Ascending aorta (tissue), 2 donors: ENCODE measurements at regions not wholly inside any gene's neighbourhood (a gene's known extent, or its start where the extent isn't known, plus 50 kb on each side); places are given as distances from the start of the nearest gene placed in this dataset.

ENCODE experiments used
- DNase-seq, 2 donors: peaks; one replicate each; pipeline ENCODE4 v3.0.0-alpha.2; 2019; ENCODE audit warnings: low spot score in 2 of 2
- H3K27ac ChIP-seq, 2 donors: fragments of 200-600 bp; sonication (generic); one replicate each; pipeline ENCODE4 v1.5.1; 2016 to 2017; ENCODE audit warnings: mild to moderate bottlenecking in 1 of 2
- H3K27me3 ChIP-seq: fragments of 200-600 bp; sonication (generic); one replicate; pipeline ENCODE4 v1.5.1; 2017
- H3K36me3 ChIP-seq, 2 donors: fragments of 200-600 bp; sonication (generic); one replicate each; pipeline ENCODE4 v1.5.1; 2016
- H3K4me1 ChIP-seq, 2 donors: fragments of 200-600 bp; sonication (generic); one replicate each; pipeline ENCODE4 v1.5.1; 2016 to 2017; ENCODE audit warnings: mild to moderate bottlenecking in 1 of 2
- H3K4me3 ChIP-seq, 2 donors: fragments of 200-600 bp; sonication (generic); one replicate each; pipeline ENCODE4 v1.5.1; 2016 to 2017; ENCODE audit warnings: mild to moderate bottlenecking in 1 of 2
- H3K9me3 ChIP-seq, 2 donors: fragments of 200-600 bp; sonication (generic); one replicate each; pipeline ENCODE4 v1.5.1; 2016
- CTCF ChIP-seq, 3 experiments: fragments of 200-600 bp in 2 of 3; fragments of 450-650 bp in 1 of 3; sonication (generic) in 2 of 3; IDR thresholded peaks; one replicate each; pipeline ENCODE4 v1.5.1; 2016 to 2019; ENCODE audit warnings: antibody characterized with exemption in 3 of 3, mild to moderate bottlenecking in 1 of 3, moderate library complexity in 1 of 3
- intact Hi-C: fragments of 100-400 bp; cut with DNase I; formaldehyde crosslinking; loops from one replicate; pipeline ENCODE4 v1.15.1; 2023

GRCh38 chr15:31442226-31442625 is 115.6 kb downstream of the KLF13 start:
- Histone ChIP-seq H3K27me3 (no peaks in the 10 kb centered on the region), H3K36me3 (no peaks in the 10 kb centered on the region), H3K27ac (peak overlapping the region; percentile 49 to 70), H3K4me3 (no peak overlapping the region), H3K9me3 (no peaks in the 10 kb centered on the region), H3K4me1 (peaks cover 7 to 24% of the 10 kb centered on the region in 2 donors)
- intact Hi-C loops, result loop anchor here (2.0 kb wide), 1 partner anchor 115 kb away; the partner anchor contains the start of gene KLF13
- no peak for TF ChIP-seq CTCF (IDR thresholded peaks at IDR 0.05)
- no peak for DNase-seq

- H3K4me3 ChIP-seq, result no peak overlapping the region
- peak overlapping the region; percentile 49 to 70 for H3K27ac ChIP-seq
- no peak for DNase-seq
- no peaks in the 10 kb centered on the region for H3K27me3 ChIP-seq
- H3K4me1 ChIP-seq, result peaks cover 7 to 24% of the 10 kb centered on the region in 2 donors
- no peaks in the 10 kb centered on the region for H3K9me3 ChIP-seq
- intact Hi-C loops, result loop anchor here (2.0 kb wide), 1 partner anchor 116 kb away; the partner anchor contains the start of gene KLF13
- H3K36me3 ChIP-seq, result no peaks in the 10 kb centered on the region
- TF ChIP-seq CTCF (IDR thresholded peaks at IDR 0.05), result peak in 2 of 3 experiments; percentile 5 to 10
Measured at GRCh38 chr15:31442699-31443111, 116.1 kb downstream of the KLF13 start.

- Histone ChIP-seq H3K36me3 (no peaks in the 10 kb centered on the region), H3K4me3 (no peak overlapping the region), H3K27ac (no peak overlapping the region), H3K27me3 (no peaks in the 10 kb centered on the region), H3K9me3 (no peaks in the 10 kb centered on the region), H3K4me1 (peaks cover 7 to 24% of the 10 kb centered on the region in 2 donors)
- intact Hi-C loops, result no loop called here
- no peak for DNase-seq
- no peak for TF ChIP-seq CTCF (IDR thresholded peaks at IDR 0.05)
Measured at GRCh38 chr15:31444844-31445243, 118.2 kb downstream of the KLF13 start.

GRCh38 chr15:31446546-31446945 is 119.9 kb downstream of the KLF13 start:
- Histone ChIP-seq H3K4me1 (peaks cover 0 to 16% of the 10 kb centered on the region in 2 donors), H3K4me3 (no peak overlapping the region), H3K36me3 (no peaks in the 10 kb centered on the region), H3K27me3 (no peaks in the 10 kb centered on the region), H3K27ac (no peak overlapping the region), H3K9me3 (no peaks in the 10 kb centered on the region)
- no peak for TF ChIP-seq CTCF (IDR thresholded peaks at IDR 0.05)
- DNase-seq, result no peak
- intact Hi-C loops, result no loop called here

GRCh38 chr15:31447931-31448634 is 121.4 kb downstream of the KLF13 start:
- Histone ChIP-seq H3K27ac (no peak overlapping the region), H3K9me3 (no peaks in the 10 kb centered on the region), H3K4me3 (no peak overlapping the region), H3K4me1 (peaks cover 0 to 4% of the 10 kb centered on the region in 2 donors), H3K27me3 (no peaks in the 10 kb centered on the region), H3K36me3 (no peaks in the 10 kb centered on the region)
- DNase-seq, result no peak
- intact Hi-C loops, result no loop called here
- TF ChIP-seq CTCF (IDR thresholded peaks at IDR 0.05), result no peak
